ENCODE measurements at regions not wholly inside any gene's neighbourhood (a gene's known extent, or its start where the extent isn't known, plus 50 kb on each side); places are given as distances from the start of the nearest gene placed in this dataset.
"Not testable (repeated sequence)": the region's sequence is repeated elsewhere in the genome, so short reads cannot be mapped to it uniquely, and the experiment has no call there.

- peak; percentile 27 for DNase-seq (ENCODE audit: low spot score)
Measured at GRCh38 chr17:70929226-70929625, 759.9 kb downstream of the KCNJ2 start.

GRCh38 chr17:70934231-70934630 lies 764.9 kb downstream of the KCNJ2 start:
- DNase-seq (ENCODE audit: low spot score), result no peak

- DNase-seq (ENCODE audit: low spot score), result no peak
Measured at GRCh38 chr17:70934835-70935234, 765.5 kb downstream of the KCNJ2 start.

GRCh38 chr17:70936724-70937123 lies 767.4 kb downstream of the KCNJ2 start:
- DNase-seq (ENCODE audit: low spot score), result no peak

DNA sequence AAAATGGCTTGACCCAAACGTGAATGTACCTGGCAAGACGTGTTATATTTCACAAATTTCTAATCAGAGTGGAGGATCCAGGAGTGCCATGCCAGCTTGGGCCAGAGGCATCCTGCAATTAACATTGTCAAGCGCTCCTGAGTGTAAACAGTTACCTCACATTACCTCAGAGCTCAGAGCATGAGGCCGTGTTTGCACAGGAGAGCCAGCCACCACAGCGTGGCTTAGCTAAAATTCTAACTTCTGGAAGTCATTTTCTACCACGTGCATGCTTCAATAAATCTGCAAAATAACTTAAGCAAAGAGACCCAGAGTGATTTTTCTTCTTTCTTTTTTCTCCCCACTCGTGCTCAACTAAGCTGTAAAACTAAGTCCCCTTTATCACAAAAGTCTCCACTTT lies 769.0 kb downstream of the KCNJ2 start:
- DNase-seq (ENCODE audit: low spot score), result no peak

GRCh38 chr17:70945386-70945785 lies 776.1 kb downstream of the KCNJ2 start:
- DNase-seq (ENCODE audit: low spot score), result no peak

- no peak for DNase-seq (ENCODE audit: low spot score)
Measured at GRCh38 chr17:70947215-70947614, 777.9 kb downstream of the KCNJ2 start.

DNA sequence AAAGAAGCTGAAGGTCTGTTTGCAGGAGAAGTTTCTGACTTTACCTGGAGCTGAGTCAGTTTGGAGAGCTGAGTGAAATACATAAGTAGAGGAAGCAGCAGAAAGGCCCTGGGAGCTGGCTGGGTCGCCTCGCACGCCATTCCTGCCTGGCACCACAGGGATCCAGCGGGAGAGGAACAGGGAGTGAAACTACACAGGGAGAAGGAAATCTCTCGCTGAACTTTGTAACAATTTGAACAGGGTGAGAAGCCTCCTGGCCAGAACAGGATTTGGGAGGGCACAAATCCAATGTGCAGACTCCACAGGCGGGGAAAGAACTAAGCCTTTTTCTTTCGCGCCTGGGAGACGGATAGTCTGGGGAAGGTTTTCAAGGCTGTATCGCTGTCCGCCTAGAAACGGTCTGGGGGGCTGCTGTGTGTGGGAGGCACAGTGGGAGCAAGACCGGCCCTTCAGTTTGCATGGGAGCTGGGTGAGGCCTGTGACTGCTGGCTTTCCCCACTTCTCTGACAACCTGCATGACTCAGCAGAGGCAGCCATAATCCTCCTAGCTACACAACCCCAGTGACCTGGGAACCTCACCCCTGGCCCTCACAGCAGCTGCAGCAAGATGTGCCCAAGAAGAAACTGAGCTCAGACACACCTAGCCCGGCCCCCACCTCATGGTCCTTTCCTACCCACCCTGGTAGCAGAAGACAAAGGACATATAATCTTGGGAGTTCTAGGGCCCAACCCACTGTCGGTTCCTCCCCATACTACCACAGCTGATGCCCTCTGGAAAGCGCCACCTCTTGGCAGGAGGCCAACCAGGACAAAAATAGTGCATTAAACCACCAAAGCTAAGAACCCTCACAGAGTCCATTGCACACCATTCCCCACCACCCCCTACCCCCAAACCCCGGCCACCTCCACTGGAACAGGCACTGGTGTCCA lies 778.6 kb downstream of the KCNJ2 start:
- no peak for DNase-seq (ENCODE audit: low spot score)

- DNase-seq (ENCODE audit: low spot score), result not testable (repeated sequence)
Measured at GRCh38 chr17:70953140-70953539, 783.8 kb downstream of the KCNJ2 start.

DNA sequence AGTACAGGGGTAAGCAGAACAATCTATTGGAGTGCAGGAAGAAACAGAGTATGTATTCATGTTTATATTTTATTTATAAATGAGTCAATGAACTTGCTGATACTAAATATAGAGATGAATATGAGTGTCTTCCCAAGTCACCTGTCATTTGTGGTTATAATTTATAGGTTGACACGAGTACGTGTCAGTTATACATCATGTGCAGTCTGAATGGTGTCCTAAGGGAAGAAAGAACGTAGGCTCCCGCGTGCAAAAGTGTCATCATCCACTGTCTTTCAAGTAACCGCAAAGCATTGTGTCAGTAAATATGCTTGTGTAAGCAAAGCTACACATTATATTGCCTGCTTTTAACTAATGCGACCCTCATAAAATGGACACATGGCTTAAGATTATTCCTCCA lies 786.1 kb downstream of the KCNJ2 start:
- no peak for DNase-seq (ENCODE audit: low spot score)

DNA sequence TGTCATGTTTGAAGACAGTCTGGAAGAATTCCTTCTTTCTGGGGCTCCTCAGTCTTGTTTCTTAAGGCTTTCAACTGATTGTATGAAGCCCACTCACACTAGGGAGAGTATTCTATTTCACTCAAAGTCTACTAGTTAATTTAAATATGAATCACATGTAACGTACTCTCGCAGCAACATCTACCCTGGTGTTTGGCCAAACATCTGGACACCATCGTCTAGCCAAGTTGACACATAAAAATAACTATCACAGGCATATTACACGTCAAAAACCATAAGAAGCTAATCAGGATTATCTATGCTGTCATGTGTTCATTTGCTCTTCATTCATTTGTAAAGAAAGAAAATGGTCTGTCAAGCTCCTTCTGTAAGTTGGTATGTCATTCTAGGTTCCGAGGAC lies 787.4 kb downstream of the KCNJ2 start:
- no peak for DNase-seq (ENCODE audit: low spot score)

DNA sequence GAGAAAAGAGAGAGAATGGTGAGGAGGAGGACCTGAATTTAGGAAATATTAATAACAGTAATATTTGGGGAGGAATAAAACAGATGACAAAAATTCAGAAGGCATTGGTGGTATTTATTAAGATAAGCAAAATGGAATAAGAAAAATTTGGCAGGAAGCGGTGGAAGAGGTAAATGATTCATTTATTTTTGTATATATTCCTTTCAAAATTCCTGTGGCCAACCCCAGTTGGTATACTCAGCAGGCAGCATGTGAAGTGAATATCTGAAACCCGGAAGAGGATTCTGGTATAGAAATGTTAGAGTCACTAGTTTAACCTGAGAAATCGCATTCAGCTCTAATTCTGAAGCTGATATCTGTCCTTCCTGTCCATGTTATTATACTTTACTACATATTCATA lies 792.0 kb downstream of the KCNJ2 start:
- no peak for DNase-seq (ENCODE audit: low spot score)

DNA sequence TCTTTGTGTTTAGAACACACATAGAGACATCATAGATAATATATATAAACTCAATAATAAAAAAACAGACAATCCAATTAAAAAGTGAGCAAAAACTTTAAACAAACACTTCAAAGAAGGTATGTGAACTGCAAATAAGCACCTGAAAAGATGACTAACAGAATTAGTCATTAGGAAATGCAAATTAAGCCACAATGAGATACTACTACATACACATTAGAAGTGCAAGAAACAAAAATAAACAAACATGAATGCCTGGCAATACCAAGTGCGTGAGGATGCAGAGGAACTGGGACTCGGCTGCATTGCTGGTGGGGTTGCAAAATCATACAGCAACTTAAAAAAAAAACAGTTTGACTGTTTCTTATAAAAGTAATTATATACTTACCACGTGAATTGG lies 799.0 kb downstream of the KCNJ2 start:
- no peak for DNase-seq (ENCODE audit: low spot score)

- DNase-seq (ENCODE audit: low spot score), result no peak
Measured at GRCh38 chr17:70969521-70970034, 800.2 kb downstream of the KCNJ2 start.

GRCh38 chr17:70976447-70976846 lies 807.1 kb downstream of the KCNJ2 start:
- DNase-seq (ENCODE audit: low spot score), result no peak

GRCh38 chr17:70984873-70985272 lies 815.5 kb downstream of the KCNJ2 start:
- no peak for DNase-seq (ENCODE audit: low spot score)

DNA sequence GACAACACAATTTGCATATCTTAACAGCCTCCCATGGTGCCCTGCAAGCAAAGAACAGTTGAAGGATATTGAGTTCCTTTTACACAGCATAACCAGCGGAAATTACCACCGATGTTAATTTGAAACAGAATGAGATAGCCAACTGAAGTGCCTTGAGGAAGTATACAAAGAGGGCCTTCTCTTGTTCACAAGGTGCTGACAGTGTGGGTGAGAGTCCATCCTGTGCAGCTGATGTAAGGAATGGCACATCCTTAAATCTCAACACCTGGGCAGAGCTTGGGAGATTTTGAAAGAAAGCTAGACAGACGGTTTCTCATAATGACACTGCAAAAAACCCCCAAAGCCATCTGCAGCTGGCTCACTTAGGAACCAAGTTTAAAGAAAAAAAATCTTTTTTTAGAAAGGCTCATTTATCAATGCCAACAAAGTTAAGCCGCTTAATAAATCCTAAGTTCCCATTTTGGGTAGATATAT lies 818.6 kb downstream of the KCNJ2 start:
- no peak for DNase-seq (ENCODE audit: low spot score)

DNA sequence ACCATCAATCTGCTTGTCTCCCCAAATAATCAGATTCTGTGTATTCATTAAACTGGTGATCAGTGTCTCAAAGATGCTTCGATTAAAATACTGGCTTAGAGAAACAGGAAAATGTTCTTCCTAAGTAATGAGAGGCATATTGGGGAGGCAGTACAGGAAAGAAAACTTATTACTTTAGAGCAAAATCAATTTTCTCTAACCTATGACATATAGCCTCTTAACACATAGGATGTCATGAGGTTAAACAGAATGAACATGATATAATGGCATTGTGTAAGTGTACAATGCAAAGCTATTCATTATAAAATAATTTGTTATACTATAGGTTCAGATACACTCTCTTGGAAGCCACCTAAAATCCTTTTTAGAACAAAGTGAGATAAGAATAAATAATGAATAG lies 819.3 kb downstream of the KCNJ2 start:
- no peak for DNase-seq (ENCODE audit: low spot score)

GRCh38 chr17:70989280-70989679 lies 819.9 kb downstream of the KCNJ2 start:
- no peak for DNase-seq (ENCODE audit: low spot score)

DNA sequence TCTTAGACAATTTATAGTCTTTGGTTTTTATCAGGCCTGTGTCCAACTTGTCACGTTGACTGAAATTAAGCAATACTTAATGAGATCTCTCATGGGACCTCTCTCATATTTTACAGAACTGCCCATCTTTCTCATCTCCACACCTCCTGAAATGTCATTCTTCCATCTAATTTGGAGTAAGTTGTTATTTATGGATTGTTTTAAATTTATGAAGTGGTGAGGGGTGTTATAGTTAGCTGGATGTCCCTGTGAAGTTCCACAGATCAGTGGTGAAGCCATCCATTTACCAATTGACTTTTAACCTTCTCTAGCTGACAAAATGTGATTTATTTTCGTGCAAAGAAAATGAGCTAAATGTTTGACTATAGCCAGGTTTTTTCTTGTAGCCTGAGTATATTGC lies 824.9 kb downstream of the KCNJ2 start:
- no peak for DNase-seq (ENCODE audit: low spot score)

DNA sequence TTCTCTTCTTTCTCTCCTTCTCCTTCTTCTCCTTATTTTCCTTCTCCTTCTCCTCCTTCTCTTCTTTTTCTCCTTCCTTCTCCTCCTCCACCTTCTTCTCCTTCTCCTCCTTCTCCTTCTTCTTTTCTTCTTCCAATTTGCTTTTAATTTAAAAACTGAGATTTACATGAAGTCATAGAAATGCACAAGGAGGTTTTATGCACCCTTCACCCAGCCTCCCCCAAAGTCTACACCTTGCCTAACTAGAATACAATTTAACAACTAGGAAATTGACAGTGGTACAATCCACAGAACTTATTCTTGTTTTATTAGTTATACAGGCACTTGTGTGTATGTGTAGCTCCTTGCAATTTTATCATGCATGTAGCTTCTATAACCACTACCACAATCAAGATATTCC lies 826.7 kb downstream of the KCNJ2 start:
- DNase-seq (ENCODE audit: low spot score), result no peak

- DNase-seq (ENCODE audit: low spot score), result no peak
Measured at GRCh38 chr17:71003736-71004135, 834.4 kb downstream of the KCNJ2 start.

- DNase-seq (ENCODE audit: low spot score), result no peak
Measured at GRCh38 chr17:71004413-71004812, 835.1 kb downstream of the KCNJ2 start.

GRCh38 chr17:71011391-71011790 lies 842.1 kb downstream of the KCNJ2 start:
- DNase-seq (ENCODE audit: low spot score), result no peak

Measured in AG08395 (cell line).